OCI-LY3 (cell line): ENCODE measurements at regions not wholly inside any gene's neighbourhood (a gene's known extent, or its start where the extent isn't known, plus 50 kb on each side); places are given as distances from the start of the nearest gene placed in this dataset.

ENCODE experiments used
- CTCF ChIP-seq: fragments of 200-600, 300-600 bp; sonication (generic); IDR thresholded peaks from 2 replicates; pipeline ENCODE4 v1.5.1; 2014; ENCODE audit warnings: antibody characterized with exemption, low read length, low read depth
- EZH2phosphoT487 ChIP-seq: fragments of 200-600 bp; shearing (Covaris generic); IDR thresholded peaks from 2 replicates; pipeline ENCODE4 v1.6.1; 2018; ENCODE audit warnings: antibody characterized with exemption, mixed run types, low read depth

- no peak for TF ChIP-seq CTCF
- TF ChIP-seq EZH2phosphoT487: no peak
Measured at GRCh38 chr6:145159921-145160320, 575.4 kb downstream of the EPM2A start.
